ENCODE measurements at regions not wholly inside any gene's neighbourhood (a gene's known extent, or its start where the extent isn't known, plus 50 kb on each side); places are given as distances from the start of the nearest gene placed in this dataset.
"Not testable (repeated sequence)": the region's sequence is repeated elsewhere in the genome, so short reads cannot be mapped to it uniquely, and the experiment has no call there.

GRCh38 chr14:83251402-83251801 is 1717.7 kb upstream of the SEL1L start:
- no peak for DNase-seq (ENCODE audit: extremely low read depth, low read depth, low spot score)

- DNase-seq (ENCODE audit: extremely low read depth, low read depth, low spot score) = no peak
These were observed 1720.2 kb upstream of the SEL1L start for GRCh38 chr14:83253870-83254269.

GRCh38 chr14:83255015-83255726 is 1721.5 kb upstream of the SEL1L start:
- no peak for DNase-seq (ENCODE audit: extremely low read depth, low read depth, low spot score)

GRCh38 chr14:83255727-83256090 is 1722.1 kb upstream of the SEL1L start:
- no peak for DNase-seq (ENCODE audit: extremely low read depth, low read depth, low spot score)

- no peak for DNase-seq (ENCODE audit: extremely low read depth, low read depth, low spot score)
These were observed 1724.1 kb upstream of the SEL1L start for GRCh38 chr14:83257466-83258439.

GRCh38 chr14:83260751-83261150 is 1727.1 kb upstream of the SEL1L start:
- DNase-seq (ENCODE audit: extremely low read depth, low read depth, low spot score) = no peak

GRCh38 chr14:83269583-83269982 is 1735.9 kb upstream of the SEL1L start:
- no peak for DNase-seq (ENCODE audit: extremely low read depth, low read depth, low spot score)

GRCh38 chr14:83271663-83272062 is 1738.0 kb upstream of the SEL1L start:
- no peak for DNase-seq (ENCODE audit: extremely low read depth, low read depth, low spot score)

GRCh38 chr14:83280719-83281118 is 1747.1 kb upstream of the SEL1L start:
- no peak for DNase-seq (ENCODE audit: extremely low read depth, low read depth, low spot score)

- no peak for DNase-seq (ENCODE audit: extremely low read depth, low read depth, low spot score)
These were observed 1749.1 kb upstream of the SEL1L start for GRCh38 chr14:83282706-83283105.

- DNase-seq (ENCODE audit: extremely low read depth, low read depth, low spot score) = no peak
These were observed 1753.6 kb upstream of the SEL1L start for GRCh38 chr14:83287300-83287699.

GRCh38 chr14:83289390-83289789 is 1755.7 kb upstream of the SEL1L start:
- no peak for DNase-seq (ENCODE audit: extremely low read depth, low read depth, low spot score)

GRCh38 chr14:83289896-83290295 is 1756.2 kb upstream of the SEL1L start:
- no peak for DNase-seq (ENCODE audit: extremely low read depth, low read depth, low spot score)

- DNase-seq (ENCODE audit: extremely low read depth, low read depth, low spot score) = no peak
These were observed 1756.8 kb upstream of the SEL1L start for GRCh38 chr14:83290447-83290846.

- DNase-seq (ENCODE audit: extremely low read depth, low read depth, low spot score) = no peak
These were observed 1758.1 kb upstream of the SEL1L start for GRCh38 chr14:83291714-83292113.

- no peak for DNase-seq (ENCODE audit: extremely low read depth, low read depth, low spot score)
These were observed 1761.3 kb upstream of the SEL1L start for GRCh38 chr14:83294941-83295340.

GRCh38 chr14:83297361-83297760 is 1763.7 kb upstream of the SEL1L start:
- no peak for DNase-seq (ENCODE audit: extremely low read depth, low read depth, low spot score)

- not testable (repeated sequence) for DNase-seq (ENCODE audit: extremely low read depth, low read depth, low spot score)
These were observed 1764.4 kb upstream of the SEL1L start for GRCh38 chr14:83298016-83298415.

- peak; percentile 5 for DNase-seq (ENCODE audit: extremely low read depth, low read depth, low spot score)
These were observed 1766.9 kb upstream of the SEL1L start for GRCh38 chr14:83300476-83301064.

- no peak for DNase-seq (ENCODE audit: extremely low read depth, low read depth, low spot score)
These were observed 1768.1 kb upstream of the SEL1L start for GRCh38 chr14:83301791-83302190.

- DNase-seq (ENCODE audit: extremely low read depth, low read depth, low spot score) = no peak
These were observed 1775.6 kb upstream of the SEL1L start for GRCh38 chr14:83309211-83309610.

GRCh38 chr14:83309833-83310232 is 1776.2 kb upstream of the SEL1L start:
- no peak for DNase-seq (ENCODE audit: extremely low read depth, low read depth, low spot score)

All from glomerular endothelial cell (primary cell).